Activated naive CD4-positive, alpha-beta T cell treated with Interleukin-2 at 50 U/mL for 16 hours (primary cell): ENCODE measurements at regions not wholly inside any gene's neighbourhood (a gene's known extent, or its start where the extent isn't known, plus 50 kb on each side); places are given as distances from the start of the nearest gene placed in this dataset.

Source experiments
- DNase-seq: peaks from one replicate; pipeline ENCODE4 v3.0.0-alpha.2; 2020

- no peak for DNase-seq
These were observed 444.2 kb upstream of the SEMA3D start for GRCh38 chr7:85630904-85631600.

DNA sequence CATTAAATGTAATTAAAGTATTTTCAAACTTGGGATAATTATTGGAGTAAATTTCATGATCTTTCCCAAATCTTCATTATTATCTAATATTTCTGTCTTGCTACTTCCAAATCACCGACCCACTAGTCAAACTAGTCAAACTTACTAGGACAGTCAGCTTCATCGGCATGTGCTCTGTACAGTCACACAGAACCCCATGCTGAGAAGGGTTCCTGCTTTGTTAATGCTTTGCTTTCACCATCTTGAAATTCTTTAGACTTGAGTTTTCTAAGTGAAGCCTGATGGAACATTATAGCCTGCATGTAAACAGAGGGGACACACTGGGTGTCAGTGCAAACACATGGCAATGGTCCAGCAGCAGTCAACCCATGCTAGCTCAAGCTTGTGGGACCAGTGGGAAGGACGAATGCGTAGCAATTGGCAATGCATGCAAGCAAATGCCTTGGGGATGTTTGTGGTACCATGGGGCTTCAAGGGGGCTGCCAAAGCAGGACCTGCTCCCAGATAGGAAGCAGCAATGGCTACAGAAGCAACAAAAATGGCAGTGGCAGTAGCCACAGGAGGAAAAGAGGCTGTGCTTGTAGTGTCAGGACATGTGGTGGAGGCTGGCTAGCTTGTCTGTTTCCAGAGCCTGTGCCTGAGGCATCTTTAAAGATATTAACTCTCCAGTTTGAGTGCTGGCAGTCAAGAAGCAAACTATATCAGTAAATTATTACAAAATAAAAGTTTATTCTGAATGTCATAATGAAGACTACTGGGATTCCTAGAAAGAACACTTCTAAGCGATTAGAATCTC lies 441.1 kb upstream of the SEMA3D start:
- no peak for DNase-seq

DNA sequence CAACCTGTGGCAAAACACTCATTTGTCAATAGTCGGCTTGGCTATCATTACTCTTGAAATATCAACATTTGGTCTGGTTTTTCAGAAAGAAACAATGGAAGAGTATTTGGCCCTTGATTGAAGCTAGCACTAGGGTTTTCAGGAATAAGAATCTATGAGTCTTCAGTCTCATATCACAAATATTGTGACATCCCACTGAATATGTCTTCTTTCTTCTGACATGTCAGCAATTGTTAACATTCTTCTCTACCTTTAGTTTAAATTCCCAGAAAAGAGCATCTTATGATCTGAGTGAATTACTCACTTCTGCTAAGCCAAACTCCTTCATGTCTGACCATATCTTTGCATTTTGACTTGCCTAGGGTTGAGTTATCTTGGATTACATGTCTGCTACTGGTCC lies 435.2 kb upstream of the SEMA3D start:
- no peak for DNase-seq

DNA sequence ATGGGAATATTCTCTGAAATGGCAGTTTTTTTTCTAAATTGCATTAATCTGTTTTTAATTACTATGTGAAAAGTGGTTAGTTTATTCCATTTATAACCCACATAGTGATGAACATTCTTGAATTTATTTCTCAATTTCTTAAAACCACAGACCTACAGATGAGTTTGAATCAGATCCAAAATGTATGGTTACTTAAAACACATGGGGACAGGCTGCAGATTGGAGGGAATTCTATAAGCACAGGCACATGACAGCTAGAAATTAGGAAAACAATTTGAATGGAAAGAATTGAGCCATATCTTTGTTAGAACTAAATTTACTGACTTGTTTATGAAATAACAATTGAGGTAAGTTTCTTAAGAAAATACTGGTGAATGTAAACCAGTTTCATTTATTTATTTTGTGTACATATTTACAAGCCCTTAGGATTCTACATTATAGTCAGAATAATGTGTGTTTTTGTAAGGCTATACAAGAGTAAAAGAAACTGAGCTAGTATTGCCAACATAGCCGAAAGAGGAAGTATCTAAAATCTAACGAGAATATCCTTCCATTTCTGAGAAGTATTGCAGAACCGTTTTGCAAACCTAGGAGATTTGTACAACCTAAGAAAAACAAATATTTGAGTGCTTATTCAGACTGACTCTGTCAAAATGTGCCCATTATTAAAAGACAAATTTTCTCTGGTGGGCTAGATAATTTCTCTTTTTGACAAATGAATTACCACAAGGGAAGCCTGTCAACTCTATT lies 434.3 kb upstream of the SEMA3D start:
- no peak for DNase-seq

DNA sequence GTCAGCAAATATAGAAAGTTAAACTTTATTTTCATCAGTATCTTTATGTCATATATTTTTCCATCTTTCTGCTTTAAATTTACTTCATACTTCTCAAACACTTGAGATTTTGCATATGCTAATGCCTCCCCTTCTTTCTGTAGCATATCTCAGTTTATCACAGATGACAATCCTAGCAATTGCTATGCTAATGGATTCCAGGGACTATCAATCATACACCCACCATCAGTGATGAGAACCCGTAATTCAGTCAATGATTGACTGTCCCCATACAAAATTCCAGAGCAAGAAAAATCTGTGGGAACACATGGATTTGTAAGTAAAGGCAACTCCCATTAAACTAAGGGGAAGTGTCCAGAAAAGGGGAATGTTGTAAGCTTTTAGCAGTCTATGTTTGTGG lies 432.4 kb upstream of the SEMA3D start:
- DNase-seq = no peak

GRCh38 chr7:85614684-85615083 lies 427.8 kb upstream of the SEMA3D start:
- no peak for DNase-seq

DNA sequence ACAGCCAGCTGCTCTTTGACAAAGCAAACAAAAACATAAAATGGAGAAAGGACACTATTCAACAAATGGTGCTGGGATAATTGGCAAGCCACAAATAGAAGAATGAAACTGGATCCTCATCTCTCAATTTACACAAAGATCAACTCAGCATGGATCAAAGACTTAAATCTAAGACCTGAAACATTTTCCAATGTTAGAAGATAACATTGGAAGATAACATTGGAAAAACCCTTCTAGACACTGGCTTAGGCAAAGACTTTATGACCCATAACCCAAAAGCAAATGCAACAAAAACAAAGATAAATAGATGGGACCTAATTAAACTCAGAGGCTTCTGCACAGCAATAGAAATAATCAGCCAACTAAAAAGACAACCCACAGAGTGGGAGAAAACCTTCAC lies 425.7 kb upstream of the SEMA3D start:
- DNase-seq = no peak

DNA sequence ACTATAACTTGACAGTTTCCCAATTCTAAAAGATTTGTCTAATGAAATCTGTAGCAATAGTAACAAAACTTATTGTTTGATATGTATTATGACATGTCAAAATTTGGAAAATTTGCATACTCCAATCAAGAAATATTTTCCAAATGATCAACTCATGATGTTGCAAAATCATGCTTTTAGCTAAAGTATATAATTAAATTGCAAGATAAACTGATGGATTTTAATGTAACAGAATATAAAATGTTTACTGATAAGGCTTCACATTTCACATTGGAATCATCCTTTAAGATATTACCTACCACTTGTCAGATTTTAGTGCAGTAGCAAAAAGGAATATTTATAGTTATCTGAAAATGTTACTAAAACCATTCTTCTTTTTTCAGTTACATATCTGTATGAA lies 421.9 kb upstream of the SEMA3D start:
- no peak for DNase-seq

GRCh38 chr7:85602196-85602595 lies 415.3 kb upstream of the SEMA3D start:
- DNase-seq = no peak

DNA sequence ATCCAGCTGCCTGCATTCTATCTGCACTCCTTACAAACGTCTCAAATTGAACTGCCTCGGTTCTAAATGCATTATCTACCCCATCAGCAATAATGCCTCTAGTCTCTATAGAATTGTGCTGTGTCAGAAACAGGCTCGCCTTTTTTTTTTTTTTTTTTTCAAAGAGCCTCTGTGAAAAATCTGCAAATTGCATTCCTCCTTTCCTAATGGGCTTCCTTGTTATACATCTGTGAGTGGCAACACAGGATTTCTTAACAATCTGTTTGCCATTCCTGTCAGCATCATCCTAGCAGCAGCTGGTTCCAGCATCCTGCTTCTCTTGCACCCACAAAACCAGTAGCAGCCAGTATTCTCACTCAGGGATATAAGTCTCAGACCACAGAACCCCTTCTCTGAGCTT lies 413.5 kb upstream of the SEMA3D start:
- no peak for DNase-seq

GRCh38 chr7:85596827-85597226 lies 410.0 kb upstream of the SEMA3D start:
- DNase-seq = no peak

GRCh38 chr7:85595750-85596178 lies 408.9 kb upstream of the SEMA3D start:
- DNase-seq = no peak

GRCh38 chr7:85593355-85593754 lies 406.5 kb upstream of the SEMA3D start:
- no peak for DNase-seq

GRCh38 chr7:85587785-85588184 lies 400.9 kb upstream of the SEMA3D start:
- no peak for DNase-seq

GRCh38 chr7:85586091-85586490 lies 399.2 kb upstream of the SEMA3D start:
- DNase-seq = no peak

- no peak for DNase-seq
These were observed 396.5 kb upstream of the SEMA3D start for GRCh38 chr7:85583131-85583953.

- DNase-seq = no peak
These were observed 387.0 kb upstream of the SEMA3D start for GRCh38 chr7:85573844-85574243.

DNA sequence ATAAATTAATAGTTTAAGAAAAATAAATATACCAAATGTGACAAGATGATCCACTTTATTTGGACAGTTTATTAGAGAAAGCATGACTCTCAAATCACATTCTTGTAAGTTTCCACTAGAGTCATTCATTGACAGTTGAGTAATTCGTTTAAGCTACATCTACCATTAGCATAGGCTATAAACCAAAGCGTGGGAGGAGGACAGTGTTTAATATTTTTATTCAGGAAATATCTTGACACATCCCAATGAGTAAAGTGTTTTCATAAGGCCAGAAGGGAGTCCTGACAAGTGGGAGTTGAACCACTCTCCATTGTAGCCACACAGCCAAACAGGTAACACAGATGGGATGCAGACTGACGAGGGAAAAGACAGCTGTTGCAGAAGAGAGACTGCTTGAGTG lies 386.5 kb upstream of the SEMA3D start:
- DNase-seq = no peak

GRCh38 chr7:85570898-85571297 lies 384.0 kb upstream of the SEMA3D start:
- no peak for DNase-seq

DNA sequence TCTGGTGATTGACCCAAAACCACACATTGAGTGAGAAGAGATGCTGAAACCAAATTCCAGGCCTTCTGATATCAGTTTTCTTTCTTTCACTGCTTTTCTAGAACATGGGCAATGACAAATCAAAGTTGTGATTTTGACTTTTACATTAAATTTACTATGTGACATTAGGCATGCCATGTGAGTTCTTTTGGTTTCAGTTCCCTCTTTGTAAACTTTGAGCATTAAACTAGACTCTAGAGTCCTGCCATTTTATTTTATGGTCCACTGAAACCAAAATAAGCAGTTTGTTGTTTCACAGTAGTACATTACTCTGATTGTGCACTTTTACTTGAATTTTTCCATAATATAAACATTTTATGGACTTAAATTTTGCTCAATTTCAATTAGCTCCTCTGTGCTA lies 381.1 kb upstream of the SEMA3D start:
- DNase-seq = no peak

- no peak for DNase-seq
These were observed 379.4 kb upstream of the SEMA3D start for GRCh38 chr7:85566095-85566794.

GRCh38 chr7:85565276-85565675 lies 378.4 kb upstream of the SEMA3D start:
- no peak for DNase-seq
